ENCODE measurements at regions not wholly inside any gene's neighbourhood (a gene's known extent, or its start where the extent isn't known, plus 50 kb on each side); places are given as distances from the start of the nearest gene placed in this dataset.

DNA sequence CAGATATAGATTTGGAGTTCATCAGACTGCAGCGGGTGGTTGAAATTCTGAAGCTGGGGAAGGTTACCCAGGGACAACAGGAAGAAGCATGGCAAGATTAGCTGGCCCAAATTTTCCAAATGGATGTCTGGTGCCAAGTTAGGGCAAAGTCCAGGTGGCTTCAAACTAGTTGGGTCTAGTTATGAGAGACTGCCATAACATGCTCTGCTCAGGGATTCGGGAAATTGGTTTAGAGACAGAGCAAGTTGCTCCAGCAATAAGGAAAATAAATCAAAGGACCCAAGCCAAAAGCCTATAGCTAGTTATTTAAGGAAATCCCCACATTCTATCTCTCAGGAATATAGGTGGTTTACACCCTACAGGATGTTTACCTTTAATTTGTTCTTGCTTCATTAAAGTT lies 125.7 kb upstream of the BTG1 start:
- POLR2A ChIA-PET (ENCODE audit: low non-redundant PET) = no interaction called here
- no peaks in the 10 kb centered on the region for H3K36me3 ChIP-seq (ENCODE audit: insufficient read depth, low read length, poor library complexity, severe bottlenecking)
- no peak overlapping the region for H3K4me3 ChIP-seq (ENCODE audit: low read depth, low read length, poor library complexity, severe bottlenecking)
- no peak overlapping the region for H3K27ac ChIP-seq (ENCODE audit: low read depth, low read length, poor library complexity, severe bottlenecking)
- H3K27me3 ChIP-seq (replicated peaks; ENCODE audit: insufficient read depth, low read depth, low read length, poor library complexity) = no peaks in the 10 kb centered on the region
- no peak for TF ChIP-seq EZH2 (IDR thresholded peaks at IDR 0.05; ENCODE audit: borderline replicate concordance, low read depth, low read length, poor library complexity, severe bottlenecking)
- no peak for TF ChIP-seq CTCF (conservative IDR thresholded peaks at IDR 0.05; ENCODE audit: low read depth, low read length)
- no TSS peak for BruUV-seq (replicated peaks)
- intact Hi-C loops (cut with micrococcal nuclease; ENCODE audit: unreplicated experiment) = no loop called here
- CTCF ChIA-PET = no interaction called here
- no peak for DNase-seq (ENCODE audit: low spot score)
- no peaks in the 10 kb centered on the region for H3K9me3 ChIP-seq (ENCODE audit: low read depth, low read length, poor library complexity, severe bottlenecking)
- H3K4me1 ChIP-seq (ENCODE audit: insufficient read depth, low read length, poor library complexity, severe bottlenecking) = no peaks in the 10 kb centered on the region

DNA sequence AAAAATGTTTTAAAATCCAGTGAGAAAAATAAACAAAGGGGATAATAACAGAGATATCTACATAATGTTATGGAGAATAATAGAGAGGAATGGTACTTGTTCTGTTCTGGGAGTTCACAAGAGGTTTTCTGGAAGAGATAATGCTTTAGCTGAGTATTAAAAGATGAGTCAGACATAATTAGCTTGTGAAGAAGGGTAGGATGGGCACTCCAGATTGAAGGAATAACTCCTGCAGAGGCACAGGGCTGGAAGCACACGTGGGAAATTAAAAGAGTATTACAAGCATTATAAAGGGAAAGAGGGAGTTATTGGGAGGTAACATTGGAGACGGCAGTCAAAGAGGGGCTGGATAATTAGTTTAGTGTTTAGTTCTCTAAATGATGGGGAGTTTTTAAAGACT lies 124.9 kb upstream of the BTG1 start:
- ChIA-PET POLR2A (ENCODE audit: low non-redundant PET) (no interaction called here), CTCF (no interaction called here)
- intact Hi-C loops (cut with micrococcal nuclease; ENCODE audit: unreplicated experiment) = no loop called here
- H3K27ac ChIP-seq (ENCODE audit: low read depth, low read length, poor library complexity, severe bottlenecking) = no peak overlapping the region
- no peaks in the 10 kb centered on the region for H3K4me1 ChIP-seq (ENCODE audit: insufficient read depth, low read length, poor library complexity, severe bottlenecking)
- TF ChIP-seq CTCF (conservative IDR thresholded peaks at IDR 0.05; ENCODE audit: low read depth, low read length) = no peak
- TF ChIP-seq EZH2 (IDR thresholded peaks at IDR 0.05; ENCODE audit: borderline replicate concordance, low read depth, low read length, poor library complexity, severe bottlenecking) = no peak
- BruUV-seq (replicated peaks) = no TSS peak
- no peaks in the 10 kb centered on the region for H3K9me3 ChIP-seq (ENCODE audit: low read depth, low read length, poor library complexity, severe bottlenecking)
- no peaks in the 10 kb centered on the region for H3K27me3 ChIP-seq (replicated peaks; ENCODE audit: insufficient read depth, low read depth, low read length, poor library complexity)
- H3K36me3 ChIP-seq (ENCODE audit: insufficient read depth, low read length, poor library complexity, severe bottlenecking) = no peaks in the 10 kb centered on the region
- H3K4me3 ChIP-seq (ENCODE audit: low read depth, low read length, poor library complexity, severe bottlenecking) = no peak overlapping the region
- peak; percentile 54 for DNase-seq (ENCODE audit: low spot score)

DNA sequence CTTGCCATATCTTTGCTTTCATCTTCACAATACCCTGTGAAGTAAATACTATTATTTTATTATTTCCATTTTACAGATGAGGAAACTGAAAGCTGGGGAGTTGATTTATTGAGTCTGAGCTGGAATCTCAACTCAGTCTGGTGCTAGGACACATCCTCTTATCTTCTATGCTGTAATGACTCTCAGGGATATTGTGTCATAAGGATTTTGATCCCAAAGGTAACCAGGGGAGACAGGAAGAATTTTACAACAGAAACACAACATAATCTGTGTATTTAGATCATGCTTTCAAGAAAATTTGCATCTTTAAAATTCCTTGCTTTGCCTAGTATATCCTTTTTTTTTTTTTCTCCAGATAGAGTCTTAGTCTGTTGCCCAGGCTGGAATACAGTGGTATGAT lies 123.3 kb upstream of the BTG1 start:
- H3K4me3 ChIP-seq (ENCODE audit: low read depth, low read length, poor library complexity, severe bottlenecking) = no peak overlapping the region
- no peak overlapping the region for H3K27ac ChIP-seq (ENCODE audit: low read depth, low read length, poor library complexity, severe bottlenecking)
- CTCF ChIA-PET = no interaction called here
- no peaks in the 10 kb centered on the region for H3K9me3 ChIP-seq (ENCODE audit: low read depth, low read length, poor library complexity, severe bottlenecking)
- DNase-seq (ENCODE audit: low spot score) = no peak
- TF ChIP-seq CTCF (conservative IDR thresholded peaks at IDR 0.05; ENCODE audit: low read depth, low read length) (no peak), EZH2 (IDR thresholded peaks at IDR 0.05; ENCODE audit: borderline replicate concordance, low read depth, low read length, poor library complexity, severe bottlenecking) (no peak)
- intact Hi-C loops (cut with micrococcal nuclease; ENCODE audit: unreplicated experiment) = no loop called here
- no peaks in the 10 kb centered on the region for H3K36me3 ChIP-seq (ENCODE audit: insufficient read depth, low read length, poor library complexity, severe bottlenecking)
- POLR2A ChIA-PET (ENCODE audit: low non-redundant PET) = no interaction called here
- BruUV-seq (replicated peaks) = no TSS peak
- no peaks in the 10 kb centered on the region for H3K27me3 ChIP-seq (replicated peaks; ENCODE audit: insufficient read depth, low read depth, low read length, poor library complexity)
- H3K4me1 ChIP-seq (ENCODE audit: insufficient read depth, low read length, poor library complexity, severe bottlenecking) = no peaks in the 10 kb centered on the region

All from A673 (cell line).